H1 (cell line): ENCODE measurements at regions not wholly inside any gene's neighbourhood (a gene's known extent, or its start where the extent isn't known, plus 50 kb on each side); places are given as distances from the start of the nearest gene placed in this dataset.

Experiments used
- CTCF ChIA-PET: fragments of 300-600 bp; sonication (Branson Sonifier 250); formaldehyde crosslinking; loops from one replicate; lab custom pipeline; 2021; ENCODE audit not compliant: partially characterized antibody; lab: Charles Lee
- POLR2A ChIA-PET: fragments of 300-600 bp; sonication (Branson Sonifier 250); formaldehyde crosslinking; loops from one replicate; lab custom pipeline; 2021; ENCODE audit warnings: inconsistent platforms; ENCODE audit not compliant: partially characterized antibody; lab: Charles Lee
- DNase-seq, 2 experiments: peaks; one replicate each; pipeline versions ENCODE4 v3.0.0 to v3.0.0-alpha.2; 2010 to 2022; ENCODE audit warnings: low spot score in 2 of 2, low read depth in 1 of 2, mixed read lengths in 1 of 2
- FAIRE-seq: peaks from 2 replicates; lab custom pipeline; 2011; peaks lifted over from hg19 to GRCh38; lab: Jason Lieb, UNC
- H2AFZ ChIP-seq: 2 replicates; pipeline ENCODE4 v1.8.1; 2012; ENCODE audit warnings: low read length, inconsistent platforms
- H2AK5ac ChIP-seq: 2 replicates; pipeline ENCODE4 v1.6.1; 2013; ENCODE audit warnings: low read depth, low read length
- H2BK120ac ChIP-seq: replicated peaks from 2 replicates; pipeline ENCODE3; 2013; ENCODE audit warnings: low read depth, low read length, inconsistent platforms
- H2BK12ac ChIP-seq: 2 replicates; pipeline ENCODE4 v1.6.1; 2013; ENCODE audit warnings: low read depth, low read length
- H2BK15ac ChIP-seq: 2 replicates; pipeline ENCODE4 v1.6.1; 2013; ENCODE audit warnings: low read length
- H2BK20ac ChIP-seq: 2 replicates; pipeline ENCODE4 v1.6.1; 2013; ENCODE audit warnings: low read length
- H2BK5ac ChIP-seq: 2 replicates; pipeline ENCODE4 v1.6.1; 2013; ENCODE audit warnings: low read depth, low read length
- H3K14ac ChIP-seq: 2 replicates; pipeline ENCODE4 v1.6.1; 2013; ENCODE audit warnings: inconsistent platforms; ENCODE audit not compliant: insufficient read length
- H3K18ac ChIP-seq: 2 replicates; pipeline ENCODE4 v1.6.1; 2013; ENCODE audit warnings: low read length; ENCODE audit errors: extremely low read depth
- H3K23ac ChIP-seq: 2 replicates; pipeline ENCODE4 v1.6.1; 2013; ENCODE audit warnings: inconsistent platforms; ENCODE audit not compliant: insufficient read length
- H3K23me2 ChIP-seq: 2 replicates; pipeline ENCODE4 v1.6.1; 2013; ENCODE audit warnings: low read depth, low read length
- H3K27ac ChIP-seq: 2 replicates; pipeline ENCODE4 v1.6.1; 2011; ENCODE audit warnings: low read depth, low read length, inconsistent platforms
- H3K27me3 ChIP-seq, 4 experiments: replicated peaks in 1 of 4; 1 replicate in 1 of 4; 2 replicates in 3 of 4; pipeline versions ENCODE4 v1.6.1 to v1.8.1; 2011 to 2013; ENCODE audit warnings: low read length in 3 of 4, mild to moderate bottlenecking in 3 of 4, inconsistent platforms in 2 of 4, mixed read lengths in 2 of 4, moderate library complexity in 1 of 4; ENCODE audit not compliant: control insufficient read depth in 3 of 4, insufficient read depth in 3 of 4; ENCODE audit errors: extremely low read depth in 1 of 4
- H3K36me3 ChIP-seq, 4 experiments: 2 replicates each; pipeline versions ENCODE4 v1.6.1 to v1.8.1; 2011 to 2013; ENCODE audit warnings: mild to moderate bottlenecking in 4 of 4, low read length in 3 of 4, moderate library complexity in 2 of 4, control low read depth in 1 of 4, inconsistent platforms in 1 of 4; ENCODE audit not compliant: insufficient read depth in 4 of 4, control insufficient read depth in 2 of 4
- H3K4ac ChIP-seq: replicated peaks from 2 replicates; pipeline ENCODE3; 2013; ENCODE audit warnings: low read length, low read depth, mixed read lengths, inconsistent platforms; ENCODE audit not compliant: insufficient read length
- H3K4me1 ChIP-seq, 4 experiments: replicated peaks in 1 of 4; 1 replicate in 1 of 4; 2 replicates in 3 of 4; pipeline versions ENCODE4 v1.6.1 to v1.8.1; 2011 to 2013; ENCODE audit warnings: low read length in 3 of 4, inconsistent platforms in 2 of 4, mixed read lengths in 1 of 4; ENCODE audit not compliant: insufficient read depth in 4 of 4, control insufficient read depth in 3 of 4
- H3K4me2 ChIP-seq, 2 experiments: 2 replicates each; pipeline versions ENCODE4 v1.6.1 to v1.8.1; 2011 to 2013; ENCODE audit warnings: low read depth in 2 of 2, low read length in 2 of 2, control low read depth in 1 of 2, inconsistent platforms in 1 of 2, mild to moderate bottlenecking in 1 of 2; ENCODE audit not compliant: insufficient read depth in 1 of 2
- H3K4me3 ChIP-seq, 4 experiments: fragments of 200-600, 300-600 bp in 1 of 4; sonication (generic), shearing (Covaris generic), sonication (Bioruptor Twin) in 1 of 4; 2 replicates each; pipeline versions ENCODE4 v1.5.1 to v1.8.1; 2011 to 2016; ENCODE audit warnings: low read length in 4 of 4, low read depth in 3 of 4, control low read depth in 2 of 4, inconsistent platforms in 2 of 4, mild to moderate bottlenecking in 2 of 4, mixed read lengths in 1 of 4, moderate library complexity in 1 of 4; ENCODE audit not compliant: insufficient read depth in 2 of 4; ENCODE audit errors: extremely low read depth in 1 of 4
- H3K56ac ChIP-seq: replicated peaks from 2 replicates; pipeline ENCODE3; 2013; ENCODE audit warnings: low read depth, mild to moderate bottlenecking, mixed read lengths, low read length, inconsistent platforms; ENCODE audit not compliant: insufficient read length
- H3K79me1 ChIP-seq: 2 replicates; pipeline ENCODE4 v1.6.1; 2013; ENCODE audit warnings: low read depth, low read length, control low read depth
- H3K79me2 ChIP-seq, 2 experiments: 2 replicates each; pipeline versions ENCODE4 v1.6.1 to v1.8.1; 2012 to 2013; ENCODE audit warnings: low read length in 2 of 2, mild to moderate bottlenecking in 2 of 2, inconsistent platforms in 1 of 2; ENCODE audit not compliant: insufficient read depth in 2 of 2, control insufficient read depth in 1 of 2
- H3K9ac ChIP-seq, 4 experiments: replicated peaks in 1 of 4; 1 replicate in 1 of 4; 2 replicates in 3 of 4; pipeline versions ENCODE4 v1.6.1 to v1.8.1; 2011 to 2013; ENCODE audit warnings: low read depth in 3 of 4, low read length in 3 of 4, control low read depth in 2 of 4, mild to moderate bottlenecking in 2 of 4, moderate library complexity in 2 of 4, inconsistent platforms in 1 of 4; ENCODE audit errors: extremely low read depth in 1 of 4
- H3K9me3 ChIP-seq, 2 experiments: 2 replicates each; pipeline versions ENCODE4 v1.6.1 to v1.8.1; 2012 to 2013; ENCODE audit warnings: mild to moderate bottlenecking in 2 of 2, moderate library complexity in 2 of 2, control low read depth in 1 of 2, inconsistent platforms in 1 of 2, low read depth in 1 of 2, low read length in 1 of 2, mixed read lengths in 1 of 2; ENCODE audit not compliant: insufficient read depth in 2 of 2
- H4K20me1 ChIP-seq, 2 experiments: replicated peaks in 1 of 2; 2 replicates each; pipeline versions ENCODE3 to v1.8.1; 2011 to 2013; ENCODE audit warnings: inconsistent platforms in 2 of 2, low read length in 2 of 2, mild to moderate bottlenecking in 1 of 2; ENCODE audit not compliant: insufficient read depth in 2 of 2, control insufficient read depth in 1 of 2
- H4K5ac ChIP-seq: 2 replicates; pipeline ENCODE4 v1.6.1; 2013; ENCODE audit warnings: low read length, low read depth, mixed read lengths, inconsistent platforms; ENCODE audit not compliant: insufficient read length
- H4K8ac ChIP-seq: 2 replicates; pipeline ENCODE4 v1.8.0; 2013; ENCODE audit warnings: mild to moderate bottlenecking, moderate library complexity, low read length, inconsistent platforms; ENCODE audit not compliant: insufficient read depth; ENCODE audit errors: extremely low read depth
- H4K91ac ChIP-seq: replicated peaks from 2 replicates; pipeline ENCODE3; 2013; ENCODE audit warnings: low read length, mixed read lengths, inconsistent platforms; ENCODE audit not compliant: insufficient read length
- BACH1 ChIP-seq: IDR thresholded peaks from 2 replicates; pipeline ENCODE4 v1.6.1; 2012; ENCODE audit warnings: low read length, improper control_type of control experiment
- CREB1 ChIP-seq: IDR thresholded peaks from 2 replicates; pipeline ENCODE4 v1.6.1; 2012; ENCODE audit warnings: inconsistent platforms
- EP300 ChIP-seq, 2 experiments: IDR thresholded peaks; 1 replicate in 1 of 2; 2 replicates in 1 of 2; pipeline ENCODE4 v1.6.1; 2011 to 2012; ENCODE audit warnings: low read depth in 2 of 2, low read length in 2 of 2, mild to moderate bottlenecking in 2 of 2, borderline replicate concordance in 1 of 2, inconsistent platforms in 1 of 2, moderate library complexity in 1 of 2
- EZH2 ChIP-seq: fragments of 200-600 bp; sonication (generic); IDR thresholded peaks from 2 replicates; pipeline ENCODE4 v1.7.1; 2012; ENCODE audit warnings: low read depth, mild to moderate bottlenecking, moderate library complexity, low read length, inconsistent platforms; ENCODE audit not compliant: severe bottlenecking
- HDAC2 ChIP-seq, 2 experiments: fragments of 300-600 bp in 1 of 2; sonication (generic) in 1 of 2; IDR thresholded peaks; 2 replicates each; pipeline ENCODE4 v1.6.1; 2011 to 2012; ENCODE audit warnings: low read depth in 2 of 2, low read length in 2 of 2, mild to moderate bottlenecking in 2 of 2, moderate library complexity in 2 of 2, borderline replicate concordance in 1 of 2, inconsistent platforms in 1 of 2
- RBBP5 ChIP-seq: IDR thresholded peaks from 2 replicates; pipeline ENCODE4 v1.7.1; 2012; ENCODE audit warnings: low read depth, mild to moderate bottlenecking, inconsistent platforms, low read length, moderate library complexity, borderline replicate concordance
- SP1 ChIP-seq: IDR thresholded peaks from 2 replicates; pipeline ENCODE4 v1.6.1; 2011; ENCODE audit warnings: low read depth, low read length
- YY1 ChIP-seq: IDR thresholded peaks from 2 replicates; pipeline ENCODE4 v1.6.1; 2011; ENCODE audit warnings: low read depth, mild to moderate bottlenecking, low read length
- TF ChIP-seq, protein P1 (sequence below), 3 experiments: IDR thresholded peaks; 1 replicate in 2 of 3; 2 replicates in 1 of 3; pipeline versions ENCODE4 v1.5.1 to v1.6.1; 2011; ENCODE audit warnings: low read length in 3 of 3, mild to moderate bottlenecking in 3 of 3, inconsistent platforms in 2 of 3, low read depth in 1 of 3, moderate library complexity in 1 of 3; ENCODE audit not compliant: insufficient read depth in 1 of 3; ENCODE audit errors: control extremely low read depth in 1 of 3

DNA sequence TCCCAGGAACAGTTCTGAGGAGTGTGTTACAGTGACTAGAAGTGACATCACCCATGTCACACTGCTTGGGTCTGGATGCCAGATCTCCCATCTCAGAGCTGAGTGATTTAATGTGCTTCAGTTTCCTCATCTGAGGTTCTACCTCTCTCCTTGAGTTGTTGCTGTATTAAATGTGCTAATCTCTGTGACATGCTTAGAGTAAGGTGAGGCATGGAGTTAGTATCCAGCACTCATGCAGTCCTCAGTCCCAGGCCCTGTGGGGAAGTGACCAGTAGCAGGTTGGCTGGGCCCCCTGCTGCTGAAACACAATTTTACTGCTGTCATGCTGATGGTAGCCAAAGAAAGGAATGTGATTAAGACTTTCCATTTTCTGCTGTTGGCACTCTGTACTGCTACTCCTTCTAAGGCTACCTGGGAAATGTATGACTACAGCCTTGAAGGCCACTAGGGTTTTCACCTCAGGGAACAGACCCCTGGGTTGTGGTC lies 639.6 kb downstream of the MID1IP1 start:
- Histone ChIP-seq H2AFZ (no peak overlapping the region), H3K36me3 (no peaks in the 10 kb centered on the region), H4K5ac (no peak overlapping the region), H3K9ac (no peak overlapping the region), H2AK5ac (no peak overlapping the region), H3K23ac (no peak overlapping the region), H3K18ac (no peak overlapping the region), H3K9me3 (no peaks in the 10 kb centered on the region), H4K8ac (no peak overlapping the region), H3K27ac (no peak overlapping the region), H3K27me3 (no peaks in the 10 kb centered on the region), H3K4ac (no peak overlapping the region), H4K20me1 (no peaks in the 10 kb centered on the region), H2BK20ac (no peak overlapping the region), H3K4me3 (no peak overlapping the region), H3K79me1 (no peaks in the 10 kb centered on the region), H2BK12ac (no peak overlapping the region), H2BK15ac (no peak overlapping the region), H2BK5ac (no peak overlapping the region), H3K23me2 (peaks cover 2% of the 10 kb centered on the region; the same call in 1 of the 2 replicates), H3K79me2 (no peaks in the 10 kb centered on the region), H4K91ac (no peak overlapping the region), H2BK120ac (no peak overlapping the region), H3K56ac (no peak overlapping the region), H3K14ac (no peak overlapping the region), H3K4me2 (no peak overlapping the region), H3K4me1 (no peaks in the 10 kb centered on the region)
- ChIA-PET CTCF (no interaction called here), POLR2A (no interaction called here)
- TF ChIP-seq CREB1 (no peak), BACH1 (no peak), SP1 (no peak), EP300 (IDR thresholded peaks at IDR 0.05; ENCODE audit: borderline replicate concordance in 1 of 2, low read depth in 2 of 2, low read length in 2 of 2) (no peak), YY1 (no peak), HDAC2 (IDR thresholded peaks at IDR 0.05; ENCODE audit: borderline replicate concordance in 1 of 2, low read depth in 2 of 2, low read length in 2 of 2) (no peak), EZH2 (no peak), RBBP5 (no peak)
- TF ChIP-seq, protein P1, sequence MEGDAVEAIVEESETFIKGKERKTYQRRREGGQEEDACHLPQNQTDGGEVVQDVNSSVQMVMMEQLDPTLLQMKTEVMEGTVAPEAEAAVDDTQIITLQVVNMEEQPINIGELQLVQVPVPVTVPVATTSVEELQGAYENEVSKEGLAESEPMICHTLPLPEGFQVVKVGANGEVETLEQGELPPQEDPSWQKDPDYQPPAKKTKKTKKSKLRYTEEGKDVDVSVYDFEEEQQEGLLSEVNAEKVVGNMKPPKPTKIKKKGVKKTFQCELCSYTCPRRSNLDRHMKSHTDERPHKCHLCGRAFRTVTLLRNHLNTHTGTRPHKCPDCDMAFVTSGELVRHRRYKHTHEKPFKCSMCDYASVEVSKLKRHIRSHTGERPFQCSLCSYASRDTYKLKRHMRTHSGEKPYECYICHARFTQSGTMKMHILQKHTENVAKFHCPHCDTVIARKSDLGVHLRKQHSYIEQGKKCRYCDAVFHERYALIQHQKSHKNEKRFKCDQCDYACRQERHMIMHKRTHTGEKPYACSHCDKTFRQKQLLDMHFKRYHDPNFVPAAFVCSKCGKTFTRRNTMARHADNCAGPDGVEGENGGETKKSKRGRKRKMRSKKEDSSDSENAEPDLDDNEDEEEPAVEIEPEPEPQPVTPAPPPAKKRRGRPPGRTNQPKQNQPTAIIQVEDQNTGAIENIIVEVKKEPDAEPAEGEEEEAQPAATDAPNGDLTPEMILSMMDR (IDR thresholded peaks at IDR 0.05; ENCODE audit: control extremely low read depth in 1 of 3, insufficient read depth in 1 of 3, low read depth in 1 of 3, low read length in 3 of 3), result no peak
- DNase-seq, result no peak
- no peak for FAIRE-seq
